ENCODE measurements at regions not wholly inside any gene's neighbourhood (a gene's known extent, or its start where the extent isn't known, plus 50 kb on each side); places are given as distances from the start of the nearest gene placed in this dataset.

DNA sequence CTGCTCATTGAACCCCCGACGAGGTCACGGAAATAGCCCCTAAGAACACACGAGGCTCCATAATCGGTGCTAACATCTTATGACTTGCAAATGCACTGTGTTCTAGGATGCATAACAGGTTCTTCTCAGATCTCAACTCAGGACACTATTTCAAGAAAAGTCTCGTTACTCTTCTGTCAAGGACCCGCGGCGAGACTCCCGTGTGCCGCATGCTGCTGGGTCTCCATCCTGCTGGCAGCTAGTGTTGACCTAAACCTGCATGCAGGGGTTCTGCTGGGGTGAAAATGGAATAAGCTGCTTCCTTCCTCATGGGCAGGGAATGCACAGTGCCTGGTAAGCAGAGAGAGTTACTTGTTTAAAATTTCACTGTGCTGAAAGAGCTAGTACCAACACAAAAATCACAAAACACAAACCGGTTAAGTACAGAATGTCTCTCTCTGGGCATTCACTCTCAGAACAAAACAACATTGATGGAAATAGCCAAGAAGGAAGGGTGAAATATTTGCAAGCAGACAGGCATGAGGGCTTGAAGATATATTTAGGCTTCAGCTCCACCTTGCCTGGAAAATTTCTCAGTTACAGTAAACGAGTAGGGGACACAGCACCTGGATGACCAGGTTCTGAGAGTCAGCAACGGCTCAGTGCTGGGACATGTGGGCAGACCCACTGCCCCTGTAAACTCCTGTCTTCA lies 416.5 kb downstream of the GADD45G start:
- H3K27ac ChIP-seq = no peak overlapping the region
- DNase-seq (ENCODE audit: low read depth, low spot score) = no peak

DNA sequence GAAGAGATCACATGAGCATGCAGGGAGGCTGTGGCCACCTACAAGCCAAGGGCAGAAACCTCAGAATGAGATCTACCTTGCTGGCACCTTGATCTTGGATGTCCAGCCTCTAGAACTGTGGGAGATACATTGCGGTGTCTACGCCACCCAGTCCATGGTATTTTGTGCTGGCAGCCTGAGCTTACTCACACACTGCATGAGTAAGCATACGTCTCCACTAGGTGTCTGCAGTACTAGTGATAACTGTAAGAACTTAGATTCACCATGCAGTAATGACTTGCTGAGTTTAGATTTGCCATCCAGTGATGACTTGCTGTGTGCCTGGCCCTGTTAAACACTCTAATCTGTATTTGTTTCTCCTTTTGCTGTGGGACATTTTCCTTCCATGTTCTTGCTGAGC lies 417.7 kb downstream of the GADD45G start:
- peak; percentile 50 for DNase-seq (ENCODE audit: low read depth, low spot score)
- no peak overlapping the region for H3K27ac ChIP-seq

DNA sequence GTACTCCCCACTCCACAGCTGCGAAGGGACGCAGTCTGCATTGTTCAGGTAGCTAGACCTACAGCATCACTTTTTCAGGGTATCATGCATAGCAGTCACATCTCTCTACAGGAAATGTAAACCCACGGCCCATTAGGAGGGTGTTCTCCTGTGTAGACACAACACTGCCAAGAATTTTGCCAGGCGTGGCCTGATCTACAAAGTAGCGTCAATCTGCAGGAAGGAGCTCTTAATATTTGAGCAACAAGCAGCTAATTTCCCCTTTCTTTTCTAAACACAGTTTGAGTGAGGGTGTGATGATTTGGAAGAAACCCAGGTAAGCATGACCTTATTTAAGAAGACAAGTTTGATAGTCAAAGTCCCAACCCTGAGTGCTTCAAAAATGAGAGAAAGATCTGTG lies 419.0 kb downstream of the GADD45G start:
- H3K27ac ChIP-seq = no peak overlapping the region
- DNase-seq (ENCODE audit: low read depth, low spot score) = no peak

DNA sequence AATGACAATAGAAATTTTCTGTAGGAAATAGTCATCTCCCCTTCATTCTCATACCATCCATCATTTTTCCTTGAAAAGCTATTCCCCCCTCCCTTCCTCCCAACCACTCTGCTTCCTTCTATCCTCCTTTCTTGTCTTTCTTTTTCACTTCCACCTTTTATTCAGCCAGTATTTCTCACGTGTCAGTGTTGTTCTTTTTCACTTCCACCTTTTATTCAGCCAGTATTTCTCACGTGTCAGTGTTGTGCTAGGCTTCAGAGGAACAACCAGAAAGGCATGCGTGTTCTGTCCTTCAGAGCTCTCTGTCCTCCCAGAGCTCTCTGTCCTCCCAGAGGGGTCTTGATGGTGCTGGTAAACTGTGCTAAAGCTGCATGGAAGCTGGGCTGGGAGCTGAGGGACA lies 419.6 kb downstream of the GADD45G start:
- no peak overlapping the region for H3K27ac ChIP-seq
- DNase-seq (ENCODE audit: low read depth, low spot score) = no peak

DNA sequence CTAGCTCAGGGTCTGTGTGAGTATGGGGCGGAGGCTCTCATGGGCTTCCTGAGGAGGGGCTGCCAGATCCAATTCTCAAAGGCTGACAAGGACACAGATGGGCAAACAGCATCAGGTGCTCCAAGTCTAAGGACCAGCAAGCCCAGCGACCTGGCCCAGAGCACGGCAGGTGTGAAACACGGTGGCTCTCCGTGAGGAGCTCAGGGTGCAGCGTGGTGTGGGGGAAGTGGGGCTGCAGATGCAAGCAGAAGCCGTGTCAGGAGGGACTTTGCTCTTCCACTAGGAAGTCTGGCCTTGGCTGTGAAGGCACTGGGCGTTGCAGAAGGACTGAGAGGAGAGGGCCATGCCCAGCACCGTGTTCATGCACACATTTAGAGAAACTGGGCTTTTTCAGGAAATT lies 420.0 kb downstream of the GADD45G start:
- no peak overlapping the region for H3K27ac ChIP-seq
- DNase-seq (ENCODE audit: low read depth, low spot score) = no peak

DNA sequence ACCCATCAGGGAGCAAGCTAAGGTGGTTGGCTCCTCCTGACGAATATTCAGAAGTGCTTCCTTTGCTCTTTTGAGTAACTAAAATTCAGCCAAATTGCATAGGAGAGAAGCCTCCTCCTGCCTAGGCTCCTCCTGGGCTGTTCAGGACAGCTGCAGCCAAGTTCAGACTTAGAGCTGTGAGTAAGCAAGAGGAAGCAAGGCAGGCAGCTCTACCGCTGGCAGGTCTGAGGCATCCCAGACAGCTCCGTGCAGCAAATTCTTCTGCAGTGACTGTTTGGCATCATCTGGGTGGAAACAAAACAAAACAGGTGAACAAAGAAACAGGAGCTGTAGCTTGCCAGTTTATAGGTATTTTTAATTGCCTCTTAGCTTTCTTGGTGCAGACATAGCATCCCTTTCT lies 421.0 kb downstream of the GADD45G start:
- peak overlapping the region; percentile 26 for H3K27ac ChIP-seq
- DNase-seq (ENCODE audit: low read depth, low spot score) = peak; percentile 89

DNA sequence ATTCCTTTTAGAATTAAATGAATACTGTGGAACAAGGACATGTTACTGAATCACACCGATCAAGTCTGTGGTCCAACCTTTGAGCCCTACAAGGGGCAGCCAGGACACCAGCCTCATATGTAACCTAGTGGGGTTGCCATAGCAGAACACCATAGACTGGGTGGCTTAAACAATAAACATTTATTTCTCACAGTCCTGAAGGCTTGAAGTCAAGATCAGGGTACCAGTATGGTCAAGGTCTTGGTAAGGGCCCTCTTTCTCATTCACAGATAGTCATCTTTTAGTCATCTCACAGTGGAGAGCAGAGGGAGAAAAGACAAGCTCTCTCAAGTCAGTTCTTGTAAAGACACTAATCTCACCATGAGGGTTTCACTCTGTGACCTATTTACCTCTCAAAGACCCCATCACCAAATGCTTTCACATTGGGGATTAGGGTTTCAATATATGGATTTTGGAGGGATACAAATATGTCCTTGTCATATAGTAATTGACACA lies 422.5 kb downstream of the GADD45G start:
- H3K27ac ChIP-seq = no peak overlapping the region

DNA sequence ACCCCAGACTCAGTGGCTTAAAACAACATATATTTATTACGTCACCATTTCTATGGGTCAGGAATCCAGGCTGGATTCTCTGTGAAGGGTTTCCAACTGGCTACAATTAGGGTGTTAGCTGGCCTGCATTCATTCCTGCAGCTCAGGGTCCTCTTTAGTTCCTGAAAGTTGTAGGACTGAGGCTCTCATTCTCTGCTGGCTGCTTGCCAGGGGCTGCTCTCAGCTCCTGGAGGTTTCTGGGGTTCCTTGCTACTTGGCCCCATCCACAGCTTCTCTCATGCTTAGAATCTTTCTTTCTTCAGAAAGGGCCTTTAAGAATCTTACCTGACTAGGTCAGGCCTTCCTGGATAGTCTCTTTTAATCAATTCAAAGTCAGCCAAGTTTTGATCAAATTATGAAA lies 424.6 kb downstream of the GADD45G start:
- no peak for DNase-seq (ENCODE audit: low read depth, low spot score)
- H3K27ac ChIP-seq = no peak overlapping the region

More for the DNA sequence above, 422.5 kb downstream of the GADD45G start:
- DNase-seq (ENCODE audit: low read depth, low spot score) = no peak

DNA sequence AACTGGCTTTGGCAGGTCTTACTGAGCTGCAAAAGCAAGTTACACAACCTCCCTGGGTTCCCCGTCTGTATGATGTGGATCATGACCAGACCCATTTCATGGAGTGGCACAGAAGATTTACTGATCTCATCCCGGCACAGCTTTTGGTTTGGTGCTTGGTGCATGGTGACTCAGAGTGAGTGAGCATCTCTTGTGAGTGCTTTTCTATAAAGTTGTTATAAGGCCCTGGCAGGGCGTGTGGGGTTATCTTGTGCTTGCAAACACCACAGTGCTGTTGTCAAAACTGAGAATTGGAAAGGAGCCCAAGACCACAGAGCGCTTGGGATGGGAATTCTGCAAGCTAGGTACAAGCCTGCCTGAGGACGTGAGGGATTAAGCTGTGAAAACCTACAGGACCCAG lies 425.2 kb downstream of the GADD45G start:
- DNase-seq (ENCODE audit: low read depth, low spot score) = peak; percentile 48
- no peak overlapping the region for H3K27ac ChIP-seq

DNA sequence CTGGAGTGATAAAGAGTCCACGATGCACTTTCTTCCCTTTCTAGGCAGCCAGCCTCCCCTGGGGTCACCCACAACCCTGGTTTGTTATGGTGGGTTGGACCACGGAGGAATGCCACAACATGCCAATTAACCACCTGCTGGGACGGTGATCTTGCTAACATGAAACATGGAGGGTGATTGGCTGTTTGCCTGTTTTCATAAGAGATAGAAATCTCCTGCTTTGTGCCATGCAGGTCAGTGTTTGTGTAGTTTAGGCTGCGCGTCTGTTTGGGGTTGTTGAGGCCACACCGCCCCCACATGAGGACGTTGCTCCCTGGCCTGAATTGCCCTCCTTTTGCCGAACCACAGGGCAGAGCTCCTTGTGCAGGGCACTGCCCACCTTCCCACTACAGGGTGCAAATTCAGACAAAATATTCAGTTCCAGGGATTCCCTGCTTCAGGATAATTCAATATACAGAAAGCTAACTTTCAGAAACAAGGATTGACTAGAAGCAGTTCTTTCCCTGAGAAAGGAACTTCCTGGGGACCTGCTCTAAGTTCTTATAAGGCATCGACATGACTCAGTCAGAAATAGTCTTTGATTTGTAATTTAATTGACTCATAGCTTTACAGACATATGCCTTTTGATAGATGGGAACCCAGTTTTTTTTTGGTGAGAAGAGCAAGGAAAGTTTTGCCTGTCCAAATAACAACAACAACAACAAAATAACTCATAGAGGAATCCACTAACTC lies 427.6 kb downstream of the GADD45G start:
- no peak for DNase-seq (ENCODE audit: low read depth, low spot score)

DNA sequence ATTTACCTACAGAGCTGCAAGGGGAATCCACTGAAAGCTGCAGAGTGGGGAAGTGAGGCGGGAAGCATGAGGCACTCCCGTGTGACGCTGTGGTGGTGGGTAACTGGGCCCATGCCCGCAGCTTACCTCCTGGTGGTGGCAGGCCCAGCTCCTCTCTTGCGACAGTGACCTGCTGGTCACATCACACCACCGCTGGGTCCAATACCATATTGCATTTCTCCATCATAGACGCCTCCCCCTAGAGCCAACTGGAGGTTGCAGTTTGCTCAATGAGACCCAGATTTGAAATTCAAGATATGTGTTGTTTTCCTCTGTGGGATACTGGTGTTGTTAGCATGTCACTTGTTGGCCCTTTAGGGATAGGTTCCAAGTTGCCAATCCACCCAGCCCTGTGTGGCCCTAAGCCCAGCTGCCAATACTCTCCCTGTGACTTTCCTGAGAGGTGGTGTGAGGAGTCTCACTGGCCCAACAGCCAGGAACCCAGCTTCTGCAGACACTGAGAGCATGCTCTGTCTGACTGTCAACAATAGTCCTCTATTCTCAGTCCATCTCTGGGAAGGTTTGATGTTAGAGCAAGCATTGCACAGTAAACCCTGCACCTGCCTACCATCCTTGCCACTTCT lies 428.3 kb downstream of the GADD45G start:
- no peak overlapping the region for H3K27ac ChIP-seq
- DNase-seq (ENCODE audit: low read depth, low spot score) = no peak

More for the DNA sequence above, 427.6 kb downstream of the GADD45G start:
- no peak overlapping the region for H3K27ac ChIP-seq

DNA sequence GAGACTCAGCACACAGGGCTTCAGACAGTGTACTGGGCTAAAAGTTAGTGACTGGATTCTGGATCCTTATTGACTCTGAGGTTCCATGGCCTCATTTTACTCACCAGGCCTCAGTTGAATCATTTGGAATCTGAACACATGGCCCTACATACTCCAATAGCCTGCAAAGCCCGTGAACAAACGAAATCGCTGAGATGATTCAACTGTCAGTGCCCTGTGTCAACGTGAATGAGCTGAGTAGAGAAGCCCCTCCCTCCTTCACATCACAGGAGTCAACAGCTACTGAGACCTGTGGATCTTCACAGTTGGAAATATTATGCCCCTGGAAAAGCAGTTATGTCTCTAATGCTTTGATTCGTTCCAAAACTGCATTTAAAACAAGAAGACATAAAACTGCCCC lies 429.3 kb downstream of the GADD45G start:
- no peak for DNase-seq (ENCODE audit: low read depth, low spot score)
- no peak overlapping the region for H3K27ac ChIP-seq

DNA sequence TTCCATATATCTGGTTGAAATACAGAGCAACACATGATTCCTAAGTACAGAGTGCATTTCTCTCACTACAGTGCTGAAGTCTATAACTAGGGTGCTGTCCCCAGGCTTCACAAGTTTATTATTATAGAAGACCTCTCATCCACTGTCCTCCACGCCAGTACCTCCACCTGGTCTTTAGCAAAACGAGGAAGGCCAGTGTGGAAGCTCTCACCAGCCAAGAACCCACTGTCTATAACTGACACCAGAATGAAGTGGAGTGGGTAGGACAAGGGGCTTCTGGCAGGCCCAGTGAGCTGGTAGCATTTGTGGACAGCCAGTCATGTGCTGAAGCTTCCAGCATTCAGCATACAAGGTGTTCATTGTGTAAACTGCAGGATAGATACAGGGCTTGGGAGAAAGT lies 430.7 kb downstream of the GADD45G start:
- DNase-seq (ENCODE audit: low read depth, low spot score) = no peak
- H3K27ac ChIP-seq = no peak overlapping the region

DNA sequence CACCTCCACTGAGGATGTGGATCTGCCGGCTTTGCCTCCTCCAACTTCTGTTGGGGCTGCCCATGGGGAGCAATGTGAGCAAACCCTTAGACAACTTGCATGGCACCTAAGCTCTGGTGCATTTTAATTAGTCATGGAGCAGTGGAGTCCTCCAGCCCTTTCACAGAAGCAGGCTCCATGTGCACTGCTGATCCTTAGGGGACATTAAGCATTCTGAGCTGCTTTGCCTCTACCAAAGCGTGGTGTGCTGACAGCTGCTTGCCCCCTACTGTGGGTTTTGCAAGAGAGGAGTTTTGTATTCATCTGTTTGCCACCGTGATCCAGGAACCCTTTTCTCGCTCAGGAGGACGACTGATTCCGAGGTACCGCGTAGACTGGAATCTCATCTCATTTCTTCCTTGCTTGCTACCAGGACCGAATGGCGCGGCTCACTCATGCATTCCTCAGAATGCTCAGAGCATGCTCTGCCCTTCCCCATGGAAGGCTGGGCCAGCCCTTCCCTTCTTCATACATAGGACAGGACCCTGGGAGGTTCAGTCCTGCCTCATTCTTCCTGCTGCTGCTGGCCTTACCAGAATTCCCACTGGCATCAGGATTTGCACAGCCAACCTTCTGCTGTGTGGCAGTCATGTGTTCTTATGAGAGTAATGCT lies 432.5 kb downstream of the GADD45G start:
- H3K27ac ChIP-seq = no peak overlapping the region
- no peak for DNase-seq (ENCODE audit: low read depth, low spot score)

DNA sequence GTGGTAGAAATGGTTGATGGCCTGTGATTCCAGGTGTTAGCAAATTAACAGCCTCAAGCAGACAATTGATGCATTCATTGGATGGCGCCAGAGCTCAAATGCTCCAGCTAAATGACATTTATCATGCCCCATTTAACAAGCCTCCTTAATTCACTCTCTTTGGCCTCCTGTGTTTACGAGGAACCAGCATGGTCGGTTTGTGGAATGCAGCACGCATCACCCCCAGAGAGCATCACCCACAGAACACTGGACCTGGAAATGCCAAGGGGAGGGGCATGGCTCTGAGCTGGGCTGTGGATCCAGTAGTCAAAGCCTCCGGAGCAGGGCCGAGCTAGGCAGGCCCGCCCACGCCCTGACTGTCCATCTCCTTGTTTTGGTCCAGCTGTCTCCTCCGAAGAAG lies 434.0 kb downstream of the GADD45G start:
- H3K27ac ChIP-seq = no peak overlapping the region
- no peak for DNase-seq (ENCODE audit: low read depth, low spot score)

DNA sequence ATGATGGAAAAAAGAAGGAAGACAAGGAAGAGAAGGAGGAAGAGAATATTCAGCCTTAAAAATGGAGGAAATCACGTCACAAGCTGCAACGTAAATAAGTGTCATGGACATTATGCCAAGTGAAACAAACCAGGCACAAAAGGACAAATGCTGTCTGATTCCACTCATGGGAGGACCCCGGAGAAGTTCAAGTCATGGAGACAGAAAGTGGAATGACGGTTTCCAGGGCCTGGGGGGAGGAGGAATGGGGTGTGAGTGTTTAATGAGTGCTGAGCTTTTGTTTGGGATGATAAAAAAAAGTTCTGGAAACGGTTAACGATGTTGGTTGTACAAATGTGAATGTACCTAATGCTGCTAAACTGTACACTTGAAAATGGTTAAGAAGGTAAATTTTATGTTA lies 439.5 kb downstream of the GADD45G start:
- H3K27ac ChIP-seq = peak overlapping the region; percentile 67
- DNase-seq (ENCODE audit: low read depth, low spot score) = no peak

DNA sequence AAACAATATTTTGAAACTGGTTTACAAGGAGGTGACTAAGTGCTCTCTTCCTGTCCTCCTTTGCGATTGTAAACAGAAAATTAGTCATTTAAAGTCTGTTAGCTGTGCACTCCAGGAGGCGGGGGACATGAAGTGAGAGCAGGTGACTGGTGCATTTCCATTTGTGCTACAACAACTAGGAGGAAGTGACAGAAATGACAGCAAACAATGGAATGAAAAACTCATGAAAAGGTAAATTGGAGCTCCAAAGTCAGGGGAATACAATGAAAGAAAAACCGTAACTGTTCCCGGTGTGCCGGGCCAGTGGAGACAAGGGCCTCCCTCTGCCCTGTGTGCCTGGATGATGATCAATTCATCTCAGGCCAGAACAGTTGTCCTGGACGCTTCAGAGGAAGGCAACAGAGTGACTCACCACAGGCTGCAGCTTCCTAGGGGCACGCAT lies 439.9 kb downstream of the GADD45G start:
- DNase-seq (ENCODE audit: low read depth, low spot score) = no peak
- peak overlapping the region; percentile 67 for H3K27ac ChIP-seq

DNA sequence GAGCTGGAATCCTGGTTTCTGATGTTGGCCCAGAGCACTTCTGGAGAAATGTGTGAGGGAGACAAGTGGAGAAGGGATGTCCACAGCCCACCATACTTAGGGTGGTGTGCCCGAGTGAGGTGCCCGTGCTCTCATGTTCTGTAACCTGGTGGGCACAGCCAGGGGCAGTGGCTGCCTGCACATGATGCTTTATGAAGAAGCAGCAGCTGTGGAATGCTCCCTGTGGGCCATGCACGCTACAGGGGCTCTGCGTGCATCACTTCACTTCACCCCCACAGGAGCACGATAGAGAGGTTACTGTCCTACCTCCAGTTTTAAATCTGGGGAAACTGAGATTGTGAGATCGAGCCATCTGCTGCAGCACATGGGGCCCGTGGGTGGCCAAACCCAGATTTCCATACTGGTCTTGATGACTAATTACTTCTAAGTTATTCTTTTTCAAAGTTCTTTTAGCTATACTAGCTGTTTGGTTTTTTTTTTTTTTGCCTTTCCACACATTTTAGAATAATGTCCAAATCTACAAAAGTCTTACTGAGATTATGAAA lies 441.6 kb downstream of the GADD45G start:
- H3K27ac ChIP-seq = no peak overlapping the region
- DNase-seq (ENCODE audit: low read depth, low spot score) = no peak

DNA sequence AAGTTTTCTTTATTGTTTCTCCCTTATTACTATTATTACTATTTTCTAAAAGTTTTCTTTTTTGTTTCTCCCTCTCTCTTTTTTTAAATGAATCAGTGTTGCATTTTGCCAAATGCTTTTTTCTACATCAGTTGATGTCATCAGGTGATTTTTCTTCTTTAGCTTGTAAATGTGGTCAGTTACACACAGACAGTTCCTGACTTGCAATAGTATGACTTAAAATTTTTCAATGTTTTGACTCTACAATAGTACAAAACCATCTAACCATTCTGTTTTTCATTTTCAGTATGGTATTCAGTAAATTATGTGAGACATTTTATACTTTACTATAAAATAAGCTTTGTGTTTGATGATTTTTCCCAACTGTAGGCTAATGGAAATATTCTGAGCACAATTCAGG lies 443.0 kb downstream of the GADD45G start:
- no peak overlapping the region for H3K27ac ChIP-seq
- no peak for DNase-seq (ENCODE audit: low read depth, low spot score)

DNA sequence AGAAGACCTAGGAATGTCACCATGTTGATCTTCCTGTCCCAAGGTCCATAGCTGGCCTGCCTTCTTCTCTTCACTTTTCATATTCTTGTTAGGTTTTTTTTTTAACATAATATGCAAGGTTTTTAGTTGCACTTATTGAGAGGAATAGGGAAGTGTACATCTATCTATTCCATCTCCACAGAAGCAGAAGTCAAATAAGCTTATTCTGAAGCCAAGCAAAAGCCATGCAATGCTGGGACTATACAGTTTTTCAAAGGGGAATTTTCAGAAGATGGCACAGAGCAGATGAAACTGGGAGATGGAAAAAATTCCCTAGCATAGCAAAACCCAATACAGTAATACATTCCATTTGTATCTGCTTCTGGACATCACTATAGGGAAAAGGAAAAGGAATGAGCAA lies 447.6 kb downstream of the GADD45G start:
- H3K27ac ChIP-seq = no peak overlapping the region
- no peak for DNase-seq (ENCODE audit: low read depth, low spot score)

DNA sequence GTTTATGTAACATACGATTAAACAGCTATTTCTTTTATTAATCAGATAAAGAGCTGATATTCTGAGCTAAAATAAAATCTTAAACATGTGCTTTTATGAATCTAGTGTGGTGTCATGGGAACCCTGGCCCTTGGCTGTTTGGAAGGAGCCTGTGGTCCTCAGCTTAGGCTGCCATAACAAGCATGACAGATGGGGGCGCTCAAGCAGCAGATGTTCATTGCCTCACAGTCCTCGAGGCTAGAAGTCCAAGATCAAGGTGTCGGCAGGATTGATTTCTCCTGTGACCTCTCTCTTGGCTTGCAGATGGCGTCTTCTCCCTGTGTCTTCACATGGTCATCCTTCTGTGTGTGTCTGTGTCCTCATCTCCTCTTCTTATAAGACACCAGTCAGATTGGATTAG lies 448.2 kb downstream of the GADD45G start:
- no peak overlapping the region for H3K27ac ChIP-seq
- no peak for DNase-seq (ENCODE audit: low read depth, low spot score)

All from epithelial cell of prostate (primary cell).